ENCODE measurements at regions not wholly inside any gene's neighbourhood (a gene's known extent, or its start where the extent isn't known, plus 50 kb on each side); places are given as distances from the start of the nearest gene placed in this dataset.

- TF ChIP-seq CTCF (IDR thresholded peaks at IDR 0.05; ENCODE audit: unreplicated experiment), result no peak
- POLR2A ChIA-PET, result no interaction called here
- no peak for DNase-seq (ENCODE audit: unreplicated experiment)
- H3K27ac Mint-ChIP-seq (ENCODE audit: low read depth, unreplicated experiment), result no peak overlapping the region
- intact Hi-C loops (cut with micrococcal nuclease), result no loop called here
- no peaks in the 10 kb centered on the region for H3K36me3 Mint-ChIP-seq (ENCODE audit: insufficient read depth, unreplicated experiment)
- no peaks in the 10 kb centered on the region for H3K4me1 Mint-ChIP-seq (ENCODE audit: insufficient read depth, unreplicated experiment)
- no TSS peak for BruUV-seq (replicated peaks)
- CTCF ChIA-PET, result no interaction called here
- H3K9me3 Mint-ChIP-seq (ENCODE audit: unreplicated experiment), result peaks cover 27% of the 10 kb centered on the region
- peaks cover 33% of the 10 kb centered on the region for H3K27me3 Mint-ChIP-seq (ENCODE audit: insufficient read depth, unreplicated experiment)
- H3K4me3 Mint-ChIP-seq (ENCODE audit: unreplicated experiment), result no peak overlapping the region
Measured at GRCh38 chr2:126383800-126384199, 272.2 kb upstream of the GYPC start.

GRCh38 chr2:126385441-126385840 lies 270.5 kb upstream of the GYPC start:
- CTCF ChIA-PET, result no interaction called here
- peaks cover 16% of the 10 kb centered on the region for H3K27me3 Mint-ChIP-seq (ENCODE audit: insufficient read depth, unreplicated experiment)

GRCh38 chr2:126385983-126386382 lies 270.0 kb upstream of the GYPC start:
- H3K27ac Mint-ChIP-seq (ENCODE audit: low read depth, unreplicated experiment), result no peak overlapping the region
- BruUV-seq (replicated peaks), result no TSS peak
- no peaks in the 10 kb centered on the region for H3K4me1 Mint-ChIP-seq (ENCODE audit: insufficient read depth, unreplicated experiment)
- no peak overlapping the region for H3K4me3 Mint-ChIP-seq (ENCODE audit: unreplicated experiment)
- H3K36me3 Mint-ChIP-seq (ENCODE audit: insufficient read depth, unreplicated experiment), result no peaks in the 10 kb centered on the region
- H3K9me3 Mint-ChIP-seq (ENCODE audit: unreplicated experiment), result peaks cover 27% of the 10 kb centered on the region
- DNase-seq (ENCODE audit: unreplicated experiment), result no peak
- POLR2A ChIA-PET, result no interaction called here
- no peak for TF ChIP-seq CTCF (IDR thresholded peaks at IDR 0.05; ENCODE audit: unreplicated experiment)
- intact Hi-C loops (cut with micrococcal nuclease), result no loop called here
- peaks cover 12% of the 10 kb centered on the region for H3K27me3 Mint-ChIP-seq (ENCODE audit: insufficient read depth, unreplicated experiment)
- CTCF ChIA-PET, result interaction anchor here (0.6 kb wide), 1 partner anchor 158 kb away, joined by 4 read pairs; no protein-coding TSS in a partner anchor

More at GRCh38 chr2:126385441-126385840, 270.5 kb upstream of the GYPC start:
- intact Hi-C loops (cut with micrococcal nuclease), result no loop called here
- no peaks in the 10 kb centered on the region for H3K36me3 Mint-ChIP-seq (ENCODE audit: insufficient read depth, unreplicated experiment)
- POLR2A ChIA-PET, result no interaction called here
- H3K9me3 Mint-ChIP-seq (ENCODE audit: unreplicated experiment), result peaks cover 27% of the 10 kb centered on the region
- TF ChIP-seq CTCF (IDR thresholded peaks at IDR 0.05; ENCODE audit: unreplicated experiment), result no peak
- no peak overlapping the region for H3K27ac Mint-ChIP-seq (ENCODE audit: low read depth, unreplicated experiment)
- no TSS peak for BruUV-seq (replicated peaks)
- no peak for DNase-seq (ENCODE audit: unreplicated experiment)
- no peaks in the 10 kb centered on the region for H3K4me1 Mint-ChIP-seq (ENCODE audit: insufficient read depth, unreplicated experiment)
- no peak overlapping the region for H3K4me3 Mint-ChIP-seq (ENCODE audit: unreplicated experiment)

- no peak for DNase-seq (ENCODE audit: unreplicated experiment)
- H3K9me3 Mint-ChIP-seq (ENCODE audit: unreplicated experiment), result peaks cover 20% of the 10 kb centered on the region
Measured at GRCh38 chr2:126389446-126389845, 266.5 kb upstream of the GYPC start.

More at GRCh38 chr2:126389446-126389845, 266.5 kb upstream of the GYPC start:
- no peak overlapping the region for H3K27ac Mint-ChIP-seq (ENCODE audit: low read depth, unreplicated experiment)
- H3K4me3 Mint-ChIP-seq (ENCODE audit: unreplicated experiment), result no peak overlapping the region
- H3K27me3 Mint-ChIP-seq (ENCODE audit: insufficient read depth, unreplicated experiment), result no peaks in the 10 kb centered on the region
- H3K36me3 Mint-ChIP-seq (ENCODE audit: insufficient read depth, unreplicated experiment), result no peaks in the 10 kb centered on the region
- no peaks in the 10 kb centered on the region for H3K4me1 Mint-ChIP-seq (ENCODE audit: insufficient read depth, unreplicated experiment)
- CTCF ChIA-PET, result no interaction called here
- TF ChIP-seq CTCF (IDR thresholded peaks at IDR 0.05; ENCODE audit: unreplicated experiment), result no peak
- intact Hi-C loops (cut with micrococcal nuclease), result no loop called here
- no TSS peak for BruUV-seq (replicated peaks)
- POLR2A ChIA-PET, result no interaction called here

Data from MCF 10A (cell line).